HepG2 (cell line): ENCODE measurements at regions not wholly inside any gene's neighbourhood (a gene's known extent, or its start where the extent isn't known, plus 50 kb on each side); places are given as distances from the start of the nearest gene placed in this dataset.
"Not testable (repeated sequence)": the region's sequence is repeated elsewhere in the genome, so short reads cannot be mapped to it uniquely, and the experiment has no call there.

Experiments
- ZZZ3 ChIP-seq: sonication (generic); formaldehyde crosslinking; IDR thresholded peaks from 2 replicates; pipeline ENCODE4 v1.4.0; 2020; ENCODE audit warnings: missing genetic modification reagents, mild to moderate bottlenecking, borderline replicate concordance
- TF ChIP-seq, protein P1 (sequence below): sonication (generic); formaldehyde crosslinking; IDR thresholded peaks from 2 replicates; pipeline ENCODE4 v1.5.0; 2020; ENCODE audit warnings: mild to moderate bottlenecking, missing genetic modification reagents, moderate library complexity

DNA sequence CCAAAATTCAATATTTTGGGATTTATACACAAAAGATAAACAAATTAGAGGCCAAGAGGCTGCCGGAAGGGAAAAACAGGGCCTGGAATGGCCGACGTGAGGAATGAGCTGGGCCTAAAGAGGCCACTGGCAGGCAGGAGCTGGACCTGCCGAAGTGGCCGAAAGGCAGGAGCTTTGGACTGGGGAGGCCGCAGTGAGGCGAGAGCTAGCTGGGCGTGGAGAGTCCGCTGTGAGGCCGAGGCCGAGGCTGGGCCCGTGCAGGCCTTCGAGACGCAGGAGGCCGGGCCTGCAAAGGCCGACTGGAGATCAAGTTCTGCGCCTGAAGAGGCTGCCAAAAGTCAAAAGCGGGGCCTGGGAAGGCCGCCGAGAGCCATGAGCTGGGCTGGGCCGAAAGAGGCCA lies 316.5 kb downstream of the OR4F29 start:
- TF ChIP-seq, protein P1, sequence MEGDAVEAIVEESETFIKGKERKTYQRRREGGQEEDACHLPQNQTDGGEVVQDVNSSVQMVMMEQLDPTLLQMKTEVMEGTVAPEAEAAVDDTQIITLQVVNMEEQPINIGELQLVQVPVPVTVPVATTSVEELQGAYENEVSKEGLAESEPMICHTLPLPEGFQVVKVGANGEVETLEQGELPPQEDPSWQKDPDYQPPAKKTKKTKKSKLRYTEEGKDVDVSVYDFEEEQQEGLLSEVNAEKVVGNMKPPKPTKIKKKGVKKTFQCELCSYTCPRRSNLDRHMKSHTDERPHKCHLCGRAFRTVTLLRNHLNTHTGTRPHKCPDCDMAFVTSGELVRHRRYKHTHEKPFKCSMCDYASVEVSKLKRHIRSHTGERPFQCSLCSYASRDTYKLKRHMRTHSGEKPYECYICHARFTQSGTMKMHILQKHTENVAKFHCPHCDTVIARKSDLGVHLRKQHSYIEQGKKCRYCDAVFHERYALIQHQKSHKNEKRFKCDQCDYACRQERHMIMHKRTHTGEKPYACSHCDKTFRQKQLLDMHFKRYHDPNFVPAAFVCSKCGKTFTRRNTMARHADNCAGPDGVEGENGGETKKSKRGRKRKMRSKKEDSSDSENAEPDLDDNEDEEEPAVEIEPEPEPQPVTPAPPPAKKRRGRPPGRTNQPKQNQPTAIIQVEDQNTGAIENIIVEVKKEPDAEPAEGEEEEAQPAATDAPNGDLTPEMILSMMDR (CRISPR knock-in tag), result not testable (repeated sequence)
- not testable (repeated sequence) for TF ChIP-seq ZZZ3
